ENCODE measurements at regions not wholly inside any gene's neighbourhood (a gene's known extent, or its start where the extent isn't known, plus 50 kb on each side); places are given as distances from the start of the nearest gene placed in this dataset.

- no peaks in the 10 kb centered on the region for H3K27me3 ChIP-seq
Observed at GRCh38 chrX:117096528-117096927, 633.8 kb upstream of the CT83 start.

DNA sequence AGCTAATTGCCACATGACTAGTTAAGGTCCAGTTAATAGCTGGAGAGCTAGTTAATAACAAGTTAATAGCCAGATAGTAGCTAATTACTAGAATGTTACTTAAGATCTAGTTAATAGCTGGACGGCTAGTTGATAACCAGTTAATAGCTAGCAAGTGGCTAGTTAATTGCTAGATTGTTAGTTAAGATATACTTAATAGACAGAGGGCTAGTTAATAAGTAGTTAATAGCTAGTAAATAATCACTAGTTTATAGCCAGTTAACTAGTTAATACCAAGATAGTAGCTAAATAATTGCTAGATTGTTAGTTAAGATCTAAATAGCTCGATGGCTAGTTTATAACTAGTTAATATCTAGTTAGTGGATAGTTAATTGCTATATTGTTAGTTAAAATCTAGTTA is 632.6 kb upstream of the CT83 start:
- no peak for DNase-seq (ENCODE audit: low read depth in 1 of 2, low spot score in 1 of 2)
- Histone ChIP-seq H3K9me3 (ENCODE audit: low read depth) (peaks cover 4% of the 10 kb centered on the region), H3K36me3 (no peaks in the 10 kb centered on the region), H3K4me1 (ENCODE audit: low read depth) (no peaks in the 10 kb centered on the region), H3K27ac (no peak overlapping the region), H3K27me3 (no peaks in the 10 kb centered on the region), H3K4me3 (no peak overlapping the region)
- TF ChIP-seq, protein P1, sequence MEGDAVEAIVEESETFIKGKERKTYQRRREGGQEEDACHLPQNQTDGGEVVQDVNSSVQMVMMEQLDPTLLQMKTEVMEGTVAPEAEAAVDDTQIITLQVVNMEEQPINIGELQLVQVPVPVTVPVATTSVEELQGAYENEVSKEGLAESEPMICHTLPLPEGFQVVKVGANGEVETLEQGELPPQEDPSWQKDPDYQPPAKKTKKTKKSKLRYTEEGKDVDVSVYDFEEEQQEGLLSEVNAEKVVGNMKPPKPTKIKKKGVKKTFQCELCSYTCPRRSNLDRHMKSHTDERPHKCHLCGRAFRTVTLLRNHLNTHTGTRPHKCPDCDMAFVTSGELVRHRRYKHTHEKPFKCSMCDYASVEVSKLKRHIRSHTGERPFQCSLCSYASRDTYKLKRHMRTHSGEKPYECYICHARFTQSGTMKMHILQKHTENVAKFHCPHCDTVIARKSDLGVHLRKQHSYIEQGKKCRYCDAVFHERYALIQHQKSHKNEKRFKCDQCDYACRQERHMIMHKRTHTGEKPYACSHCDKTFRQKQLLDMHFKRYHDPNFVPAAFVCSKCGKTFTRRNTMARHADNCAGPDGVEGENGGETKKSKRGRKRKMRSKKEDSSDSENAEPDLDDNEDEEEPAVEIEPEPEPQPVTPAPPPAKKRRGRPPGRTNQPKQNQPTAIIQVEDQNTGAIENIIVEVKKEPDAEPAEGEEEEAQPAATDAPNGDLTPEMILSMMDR (IDR thresholded peaks at IDR 0.05; ENCODE audit: low read depth, low read length) = no peak

More at GRCh38 chrX:117096528-117096927, 633.8 kb upstream of the CT83 start:
- no peaks in the 10 kb centered on the region for H3K4me1 ChIP-seq (ENCODE audit: low read depth)
- no peak overlapping the region for H3K27ac ChIP-seq
- H3K36me3 ChIP-seq = no peaks in the 10 kb centered on the region
- no peak overlapping the region for H3K4me3 ChIP-seq
- TF ChIP-seq, protein P1 (IDR thresholded peaks at IDR 0.05; ENCODE audit: low read depth, low read length) = no peak
- DNase-seq (ENCODE audit: low read depth in 1 of 2, low spot score in 1 of 2) = no peak
- H3K9me3 ChIP-seq (ENCODE audit: low read depth) = peaks cover 4% of the 10 kb centered on the region

- TF ChIP-seq, protein P1 (IDR thresholded peaks at IDR 0.05; ENCODE audit: low read depth, low read length) = no peak
- H3K36me3 ChIP-seq = no peaks in the 10 kb centered on the region
- no peak overlapping the region for H3K27ac ChIP-seq
- H3K4me3 ChIP-seq = no peak overlapping the region
- DNase-seq (ENCODE audit: low read depth in 1 of 2, low spot score in 1 of 2) = no peak
- peaks cover 4% of the 10 kb centered on the region for H3K9me3 ChIP-seq (ENCODE audit: low read depth)
- no peaks in the 10 kb centered on the region for H3K27me3 ChIP-seq
- no peaks in the 10 kb centered on the region for H3K4me1 ChIP-seq (ENCODE audit: low read depth)
Observed at GRCh38 chrX:117094149-117094548, 631.4 kb upstream of the CT83 start.

GRCh38 chrX:117093319-117093718 is 630.5 kb upstream of the CT83 start:
- no peak for DNase-seq (ENCODE audit: low read depth in 1 of 2, low spot score in 1 of 2)
- TF ChIP-seq, protein P1 (IDR thresholded peaks at IDR 0.05; ENCODE audit: low read depth, low read length) = no peak
- Histone ChIP-seq H3K36me3 (no peaks in the 10 kb centered on the region), H3K27me3 (no peaks in the 10 kb centered on the region), H3K9me3 (ENCODE audit: low read depth) (peaks cover 4% of the 10 kb centered on the region), H3K27ac (no peak overlapping the region), H3K4me1 (ENCODE audit: low read depth) (no peaks in the 10 kb centered on the region), H3K4me3 (no peak overlapping the region)

DNA sequence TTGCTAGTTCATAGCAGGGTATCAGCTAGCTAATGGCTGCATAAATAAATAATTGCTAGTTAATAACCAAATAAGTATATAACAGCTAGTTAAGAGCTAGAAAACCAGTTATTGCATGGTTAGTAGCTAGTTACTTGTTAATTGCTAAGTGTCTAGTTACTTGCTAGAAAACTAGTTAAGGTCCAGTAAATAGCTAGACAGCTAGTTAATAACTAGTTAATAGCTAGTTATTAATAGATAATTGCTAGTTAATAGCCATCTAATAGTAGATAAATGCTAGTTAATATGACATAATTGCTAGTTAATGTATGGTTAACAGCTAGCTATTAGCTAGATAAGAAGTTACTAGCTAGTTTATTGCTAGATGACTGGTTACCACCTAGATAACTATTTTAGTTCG is 629.9 kb upstream of the CT83 start:
- no peak for DNase-seq (ENCODE audit: low read depth in 1 of 2, low spot score in 1 of 2)
- Histone ChIP-seq H3K9me3 (ENCODE audit: low read depth) (peaks cover 4% of the 10 kb centered on the region), H3K4me1 (ENCODE audit: low read depth) (no peaks in the 10 kb centered on the region), H3K36me3 (no peaks in the 10 kb centered on the region), H3K27ac (no peak overlapping the region), H3K4me3 (no peak overlapping the region), H3K27me3 (no peaks in the 10 kb centered on the region)
- TF ChIP-seq, protein P1 (IDR thresholded peaks at IDR 0.05; ENCODE audit: low read depth, low read length) = no peak

DNA sequence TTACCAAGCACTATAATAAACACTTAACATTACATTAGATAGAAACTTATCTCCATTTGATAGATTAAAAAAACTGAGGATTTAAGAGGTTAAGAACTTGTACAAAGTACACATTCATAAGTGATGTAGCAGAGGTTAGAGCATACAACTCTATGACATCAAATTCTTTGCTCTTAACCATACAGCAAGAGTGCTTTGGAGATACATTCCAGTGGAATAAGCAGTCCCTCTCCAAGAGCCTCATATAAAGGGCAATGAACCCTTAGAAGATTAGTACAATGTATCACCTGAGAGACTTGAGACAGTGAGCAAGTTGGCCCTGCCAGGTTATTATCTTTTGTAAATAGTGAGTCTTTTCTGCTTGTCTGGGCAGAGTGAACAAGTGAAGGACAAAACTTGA is 600.4 kb upstream of the CT83 start:
- H3K27me3 ChIP-seq = no peaks in the 10 kb centered on the region
- H3K36me3 ChIP-seq = no peaks in the 10 kb centered on the region
- H3K9me3 ChIP-seq (ENCODE audit: low read depth) = no peaks in the 10 kb centered on the region
- no peak overlapping the region for H3K4me3 ChIP-seq
- TF ChIP-seq, protein P1 (IDR thresholded peaks at IDR 0.05; ENCODE audit: low read depth, low read length) = no peak
- no peaks in the 10 kb centered on the region for H3K4me1 ChIP-seq (ENCODE audit: low read depth)
- DNase-seq (ENCODE audit: low read depth in 1 of 2, low spot score in 1 of 2) = no peak
- H3K27ac ChIP-seq = no peak overlapping the region

Measured in cardiac muscle cell (in vitro differentiated cells and primary cell).